Brain microvascular endothelial cell (primary cell): ENCODE measurements at regions not wholly inside any gene's neighbourhood (a gene's known extent, or its start where the extent isn't known, plus 50 kb on each side); places are given as distances from the start of the nearest gene placed in this dataset.

Source experiments
- DNase-seq: peaks from one replicate; pipeline ENCODE4 v3.0.0-alpha.2; 2020
- H3K27ac ChIP-seq: fragments of 250-450 bp; sonication (Bioruptor Pico); 2 replicates; pipeline ENCODE4 v1.5.1; 2020; ENCODE audit warnings: mild to moderate bottlenecking, moderate library complexity
- H3K27me3 ChIP-seq: fragments of 250-450 bp; sonication (Bioruptor Pico); replicated peaks from 2 replicates; pipeline ENCODE4 v1.5.1; 2020; ENCODE audit warnings: mild to moderate bottlenecking
- H3K36me3 ChIP-seq: fragments of 250-450 bp; sonication (Bioruptor Pico); replicated peaks from 2 replicates; pipeline ENCODE4 v1.5.1; 2020; ENCODE audit warnings: mild to moderate bottlenecking
- H3K4me3 ChIP-seq: 2 replicates; pipeline ENCODE4 v1.5.1; 2011; ENCODE audit warnings: low read depth, mild to moderate bottlenecking, control low read depth, low read length, moderate library complexity
- in situ Hi-C: cut with HindIII; loops from 2 replicates; pipeline ENCODE4 v1.10.0; 2017; ENCODE audit warnings: low sequenced_read_pairs, low pct_ligation_motif_present
- TF ChIP-seq, protein P1 (sequence below): IDR thresholded peaks from 2 replicates; pipeline ENCODE4 v1.5.1; 2011; ENCODE audit warnings: low read depth, mild to moderate bottlenecking, moderate library complexity, low read length, control low read depth, inconsistent platforms; ENCODE audit errors: missing control alignments

DNA sequence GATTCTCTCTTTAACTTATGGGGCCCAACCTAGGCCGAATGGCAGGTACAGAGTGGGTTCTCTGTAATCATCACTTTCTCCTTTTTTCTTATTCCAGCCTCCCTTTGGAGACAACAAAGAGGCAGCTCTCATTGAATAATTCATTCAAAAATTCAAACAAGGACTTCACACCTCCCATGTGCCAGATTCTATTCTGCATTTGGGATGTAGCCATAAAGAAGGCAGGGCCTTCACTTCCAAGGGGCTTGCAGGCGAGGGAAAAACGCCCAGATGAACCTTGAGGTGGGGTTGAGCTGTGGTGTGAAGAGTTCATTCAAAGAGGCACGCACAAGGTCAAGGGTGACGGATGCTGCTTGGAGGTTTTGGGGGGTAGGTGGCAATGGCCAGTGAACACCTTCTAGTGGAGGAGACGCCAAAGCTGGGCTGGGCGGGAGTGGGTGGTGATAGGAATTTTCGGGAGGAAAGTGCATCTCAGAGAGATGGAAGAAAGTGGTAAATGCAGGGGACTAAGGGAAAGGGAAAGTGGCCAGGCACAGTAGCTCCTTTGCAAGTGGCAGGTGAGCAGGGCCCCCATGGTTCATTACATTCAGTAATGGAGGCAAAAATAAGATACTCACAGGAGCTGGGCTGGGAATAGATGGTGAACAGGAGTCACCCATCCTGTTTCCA lies 499.6 kb downstream of the MIAT start:
- DNase-seq = no peak
- in situ Hi-C loops = no loop called here
- no peaks in the 10 kb centered on the region for H3K36me3 ChIP-seq
- H3K27ac ChIP-seq = no peak overlapping the region
- TF ChIP-seq, protein P1, sequence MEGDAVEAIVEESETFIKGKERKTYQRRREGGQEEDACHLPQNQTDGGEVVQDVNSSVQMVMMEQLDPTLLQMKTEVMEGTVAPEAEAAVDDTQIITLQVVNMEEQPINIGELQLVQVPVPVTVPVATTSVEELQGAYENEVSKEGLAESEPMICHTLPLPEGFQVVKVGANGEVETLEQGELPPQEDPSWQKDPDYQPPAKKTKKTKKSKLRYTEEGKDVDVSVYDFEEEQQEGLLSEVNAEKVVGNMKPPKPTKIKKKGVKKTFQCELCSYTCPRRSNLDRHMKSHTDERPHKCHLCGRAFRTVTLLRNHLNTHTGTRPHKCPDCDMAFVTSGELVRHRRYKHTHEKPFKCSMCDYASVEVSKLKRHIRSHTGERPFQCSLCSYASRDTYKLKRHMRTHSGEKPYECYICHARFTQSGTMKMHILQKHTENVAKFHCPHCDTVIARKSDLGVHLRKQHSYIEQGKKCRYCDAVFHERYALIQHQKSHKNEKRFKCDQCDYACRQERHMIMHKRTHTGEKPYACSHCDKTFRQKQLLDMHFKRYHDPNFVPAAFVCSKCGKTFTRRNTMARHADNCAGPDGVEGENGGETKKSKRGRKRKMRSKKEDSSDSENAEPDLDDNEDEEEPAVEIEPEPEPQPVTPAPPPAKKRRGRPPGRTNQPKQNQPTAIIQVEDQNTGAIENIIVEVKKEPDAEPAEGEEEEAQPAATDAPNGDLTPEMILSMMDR = no peak
- no peak overlapping the region for H3K4me3 ChIP-seq
- no peaks in the 10 kb centered on the region for H3K27me3 ChIP-seq

DNA sequence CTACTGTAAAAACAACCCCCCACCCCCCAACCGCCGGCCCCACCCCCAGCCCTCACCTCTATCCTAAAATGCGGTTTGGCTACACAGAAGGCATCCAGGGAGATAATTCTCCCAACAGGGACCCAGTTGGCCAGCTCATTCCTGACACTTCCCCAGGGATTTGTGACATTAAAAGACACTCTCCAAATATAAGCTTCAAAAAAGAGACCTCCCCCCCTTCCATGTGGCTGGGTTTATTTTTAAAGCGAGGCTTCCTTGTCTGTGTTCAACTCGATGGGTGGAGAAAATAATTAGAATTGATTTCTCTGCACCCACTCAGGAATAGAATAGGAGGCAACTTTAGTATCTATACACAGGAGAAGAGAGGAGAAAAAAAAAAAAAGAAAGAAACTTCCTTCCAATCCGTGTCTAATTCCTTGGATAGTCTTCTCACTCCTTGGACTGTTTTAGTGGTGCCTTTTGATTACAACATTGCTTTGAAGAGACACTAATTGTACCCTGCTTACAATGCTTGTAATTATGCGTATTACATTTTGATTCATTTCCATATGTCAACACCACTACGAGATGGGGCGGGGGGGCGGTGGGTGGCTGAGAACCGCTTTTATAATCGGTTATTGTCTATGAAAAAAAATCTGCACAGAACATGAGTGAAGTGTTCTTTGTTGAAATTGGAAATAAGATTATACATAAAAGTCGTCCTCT lies 500.4 kb downstream of the MIAT start:
- in situ Hi-C loops = no loop called here
- H3K27me3 ChIP-seq = no peaks in the 10 kb centered on the region
- H3K27ac ChIP-seq = no peak overlapping the region
- H3K4me3 ChIP-seq = no peak overlapping the region
- H3K36me3 ChIP-seq = no peaks in the 10 kb centered on the region
- DNase-seq = no peak
- TF ChIP-seq, protein P1 = no peak

- DNase-seq = no peak
- Histone ChIP-seq H3K27me3 (no peaks in the 10 kb centered on the region), H3K4me3 (no peak overlapping the region), H3K36me3 (no peaks in the 10 kb centered on the region), H3K27ac (no peak overlapping the region)
- TF ChIP-seq, protein P1 = no peak
- in situ Hi-C loops = no loop called here
These were observed 501.6 kb downstream of the MIAT start for GRCh38 chr22:27159016-27159415.

DNA sequence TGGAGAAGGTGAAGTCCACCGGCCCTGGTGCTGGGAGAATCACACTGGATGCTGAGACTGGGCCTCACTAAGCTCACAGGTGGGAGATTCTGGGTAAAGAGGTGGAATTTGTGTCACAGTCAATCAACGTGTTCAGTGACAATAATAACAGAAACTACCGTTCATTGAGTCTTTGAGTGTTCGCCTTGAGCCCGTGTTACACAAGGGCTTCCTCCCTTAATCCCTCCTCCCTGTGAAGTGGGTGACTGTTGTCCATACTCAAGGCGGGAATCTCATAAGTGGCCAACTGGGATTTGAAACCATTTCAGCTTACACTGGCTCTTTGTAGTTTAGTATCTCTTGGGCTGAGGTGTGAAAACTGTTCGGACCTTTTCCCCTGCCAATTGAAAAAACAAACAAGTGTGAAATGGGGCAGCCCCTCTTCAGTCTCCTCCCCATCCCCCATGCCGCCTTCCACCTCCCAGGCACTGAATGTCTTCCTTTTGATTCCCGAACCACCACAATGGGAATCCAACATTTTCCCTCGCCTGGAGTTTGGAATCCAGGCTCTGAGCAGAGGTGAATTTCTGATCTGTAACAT lies 502.4 kb downstream of the MIAT start:
- Histone ChIP-seq H3K4me3 (no peak overlapping the region), H3K27me3 (no peaks in the 10 kb centered on the region), H3K36me3 (no peaks in the 10 kb centered on the region), H3K27ac (no peak overlapping the region)
- DNase-seq = no peak
- TF ChIP-seq, protein P1 = no peak
- in situ Hi-C loops = no loop called here

- Histone ChIP-seq H3K27ac (no peak overlapping the region), H3K4me3 (no peak overlapping the region), H3K27me3 (no peaks in the 10 kb centered on the region), H3K36me3 (no peaks in the 10 kb centered on the region)
- no peak for DNase-seq
- in situ Hi-C loops = no loop called here
- TF ChIP-seq, protein P1 = no peak
These were observed 506.1 kb downstream of the MIAT start for GRCh38 chr22:27163162-27164137.
